Upper lobe of left lung (tissue), 4 donors: ENCODE measurements at regions not wholly inside any gene's neighbourhood (a gene's known extent, or its start where the extent isn't known, plus 50 kb on each side); places are given as distances from the start of the nearest gene placed in this dataset.

Experiments used
- EP300 ChIP-seq, 4 donors: sonication (generic); formaldehyde crosslinking; IDR thresholded peaks; one replicate each; pipeline ENCODE4 v1.5.1; 2017; ENCODE audit warnings: antibody characterized with exemption in 4 of 4, control low read depth in 2 of 4
- POLR2A ChIP-seq, 4 donors: fragments of 450-650 bp; IDR thresholded peaks; one replicate each; pipeline ENCODE4 v1.5.1; 2016 to 2017; ENCODE audit warnings: antibody characterized with exemption in 4 of 4, mild to moderate bottlenecking in 2 of 4
- POLR2AphosphoS5 ChIP-seq, 2 donors: sonication (generic); formaldehyde crosslinking; IDR thresholded peaks; one replicate each; pipeline ENCODE4 v1.5.1; 2017; ENCODE audit warnings: antibody characterized with exemption in 2 of 2
- TF ChIP-seq, protein P1 (sequence below), 6 experiments: fragments of 450-650 bp in 4 of 6; fragments of 200-600 bp in 2 of 6; sonication (generic) in 2 of 6; IDR thresholded peaks; one replicate each; pipeline ENCODE4 v1.5.1; 2016 to 2019; ENCODE audit warnings: antibody characterized with exemption in 6 of 6

DNA sequence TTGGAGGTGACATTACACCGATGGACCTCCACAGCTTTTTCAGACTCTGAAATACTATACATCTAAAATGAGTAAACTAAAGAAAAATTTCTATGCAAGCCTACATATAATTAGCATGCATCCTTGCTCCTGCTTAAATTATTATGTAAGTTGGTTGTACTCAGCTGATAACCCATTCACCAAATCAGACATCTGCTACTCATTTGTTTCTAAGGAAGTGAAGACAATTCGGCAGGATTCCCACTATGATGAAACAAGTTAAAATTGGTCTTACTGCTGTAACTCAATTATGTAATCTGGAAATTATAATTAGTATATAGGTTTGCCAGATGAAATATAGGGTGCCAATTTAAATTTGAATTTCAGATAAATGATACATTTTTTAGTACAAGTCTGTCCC, 59.5 kb upstream of the FGF13 start:
- TF ChIP-seq, protein P1, sequence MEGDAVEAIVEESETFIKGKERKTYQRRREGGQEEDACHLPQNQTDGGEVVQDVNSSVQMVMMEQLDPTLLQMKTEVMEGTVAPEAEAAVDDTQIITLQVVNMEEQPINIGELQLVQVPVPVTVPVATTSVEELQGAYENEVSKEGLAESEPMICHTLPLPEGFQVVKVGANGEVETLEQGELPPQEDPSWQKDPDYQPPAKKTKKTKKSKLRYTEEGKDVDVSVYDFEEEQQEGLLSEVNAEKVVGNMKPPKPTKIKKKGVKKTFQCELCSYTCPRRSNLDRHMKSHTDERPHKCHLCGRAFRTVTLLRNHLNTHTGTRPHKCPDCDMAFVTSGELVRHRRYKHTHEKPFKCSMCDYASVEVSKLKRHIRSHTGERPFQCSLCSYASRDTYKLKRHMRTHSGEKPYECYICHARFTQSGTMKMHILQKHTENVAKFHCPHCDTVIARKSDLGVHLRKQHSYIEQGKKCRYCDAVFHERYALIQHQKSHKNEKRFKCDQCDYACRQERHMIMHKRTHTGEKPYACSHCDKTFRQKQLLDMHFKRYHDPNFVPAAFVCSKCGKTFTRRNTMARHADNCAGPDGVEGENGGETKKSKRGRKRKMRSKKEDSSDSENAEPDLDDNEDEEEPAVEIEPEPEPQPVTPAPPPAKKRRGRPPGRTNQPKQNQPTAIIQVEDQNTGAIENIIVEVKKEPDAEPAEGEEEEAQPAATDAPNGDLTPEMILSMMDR (IDR thresholded peaks at IDR 0.05) = no peak
- TF ChIP-seq POLR2A (IDR thresholded peaks at IDR 0.05) = no peak
- no peak for TF ChIP-seq EP300 (IDR thresholded peaks at IDR 0.05)
- no peak for TF ChIP-seq POLR2AphosphoS5 (IDR thresholded peaks at IDR 0.05)
